Stimulated activated CD8-positive, alpha-beta memory T cell treated with anti-CD3 and anti-CD28 coated beads, Interleukin-4, amount 100 ng/mL, for 48 hours (primary cell): ENCODE measurements at regions not wholly inside any gene's neighbourhood (a gene's known extent, or its start where the extent isn't known, plus 50 kb on each side); places are given as distances from the start of the nearest gene placed in this dataset.

Experiments
- DNase-seq: peaks from one replicate; pipeline ENCODE4 v3.0.0-alpha.2; 2020

DNA sequence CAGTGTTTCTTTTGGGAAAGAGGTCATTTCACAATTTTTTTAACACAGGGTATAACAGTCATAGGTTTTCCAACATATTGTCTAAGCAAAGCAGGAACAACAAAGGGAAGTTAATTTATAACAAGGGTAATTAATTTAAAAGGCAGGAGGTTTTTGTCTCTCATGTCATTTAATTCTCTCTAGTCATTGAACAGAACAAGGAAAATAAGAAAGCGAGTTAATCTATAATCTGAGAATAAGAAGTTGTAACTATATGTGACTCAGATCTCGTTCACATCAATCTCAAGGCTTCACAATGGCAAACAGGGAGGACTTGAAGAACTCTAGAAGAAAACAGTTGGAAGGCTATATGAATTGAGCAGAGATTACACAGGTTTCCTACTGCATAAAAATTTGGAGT lies 579.8 kb upstream of the CCDC54 start:
- DNase-seq = no peak

DNA sequence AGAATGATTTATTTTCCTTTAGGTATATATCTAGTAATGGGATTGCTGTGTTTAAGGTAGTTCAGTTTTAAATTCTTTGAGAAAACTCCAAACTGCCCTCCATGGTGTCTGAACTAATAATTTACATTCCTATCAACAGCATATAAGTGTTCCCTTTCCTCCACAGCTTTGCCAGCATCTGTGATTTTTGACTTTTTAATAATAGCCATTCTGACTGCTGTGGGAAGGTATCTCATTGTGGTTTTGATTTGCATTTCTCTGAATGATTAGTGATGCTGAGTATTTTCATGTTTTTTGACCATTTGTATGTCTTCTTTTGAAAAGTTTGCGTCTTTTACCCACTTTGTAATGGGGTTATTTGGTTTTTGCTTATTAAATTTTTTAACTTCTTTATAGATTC lies 571.6 kb upstream of the CCDC54 start:
- no peak for DNase-seq

DNA sequence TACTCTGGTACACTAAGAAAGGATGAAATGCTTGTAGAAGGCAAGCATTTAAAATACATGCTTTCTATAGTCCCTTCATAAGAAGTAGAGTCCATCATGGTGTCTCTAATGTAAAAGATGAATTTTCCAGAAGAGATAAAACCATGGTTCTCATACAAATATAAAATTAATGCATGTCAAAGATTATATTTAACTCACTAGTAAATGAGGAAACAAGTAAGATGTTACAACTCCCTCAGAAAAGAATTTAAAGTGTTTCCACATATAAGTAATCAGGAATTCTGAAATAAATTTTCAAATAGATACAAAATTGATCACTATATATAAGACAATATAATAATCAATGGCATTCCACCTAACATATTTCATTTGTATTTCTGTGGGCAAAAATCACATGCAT lies 570.3 kb upstream of the CCDC54 start:
- no peak for DNase-seq

DNA sequence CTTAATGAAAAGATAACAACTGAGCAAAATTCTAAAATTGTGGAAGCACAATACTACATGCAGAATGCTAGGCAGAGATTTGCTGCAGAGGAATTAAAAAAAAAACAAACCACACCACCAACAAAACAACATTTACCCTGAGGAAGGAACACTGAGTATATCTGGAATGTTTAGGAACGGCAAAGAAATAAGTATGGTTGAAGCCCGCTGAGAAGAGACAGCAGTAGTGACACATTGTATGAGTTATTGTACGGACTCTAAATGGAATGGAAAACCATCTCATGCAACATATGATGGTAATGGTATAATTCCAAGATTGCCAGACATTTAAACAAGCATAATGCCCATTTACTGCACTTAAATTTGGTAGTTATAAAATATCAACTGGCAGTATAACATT lies 568.2 kb upstream of the CCDC54 start:
- DNase-seq = no peak

DNA sequence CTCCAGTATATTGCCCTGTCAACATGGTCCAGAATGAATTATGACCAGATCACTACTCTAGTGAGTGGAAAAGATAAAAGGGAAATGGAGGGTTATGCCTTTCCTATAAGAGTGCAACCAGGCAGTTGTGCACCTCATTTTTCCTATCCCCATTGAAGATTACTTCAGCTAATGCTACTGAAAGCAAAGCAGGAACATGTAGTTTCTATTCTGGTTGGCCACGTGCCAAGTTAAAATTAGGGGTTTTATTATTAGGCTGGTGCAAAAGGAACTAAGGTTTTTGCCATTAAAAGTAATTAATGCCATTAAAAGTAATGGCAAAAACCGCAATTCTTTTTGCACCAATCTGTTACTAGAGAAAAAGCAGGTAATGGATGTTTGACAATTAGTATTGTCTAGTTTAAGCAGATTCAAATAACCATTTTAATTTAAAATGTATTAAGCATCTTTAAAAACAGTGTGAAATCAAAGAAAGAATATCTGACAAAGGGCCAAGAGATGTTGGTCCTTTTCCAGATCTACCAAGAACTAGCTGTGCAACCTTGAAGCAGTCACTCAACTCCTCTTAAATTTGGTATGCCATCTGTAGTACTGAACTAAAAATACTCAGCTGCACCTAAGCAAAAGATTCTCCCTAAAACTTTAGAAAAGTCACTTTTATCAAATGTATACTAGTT lies 567.5 kb upstream of the CCDC54 start:
- DNase-seq = no peak

DNA sequence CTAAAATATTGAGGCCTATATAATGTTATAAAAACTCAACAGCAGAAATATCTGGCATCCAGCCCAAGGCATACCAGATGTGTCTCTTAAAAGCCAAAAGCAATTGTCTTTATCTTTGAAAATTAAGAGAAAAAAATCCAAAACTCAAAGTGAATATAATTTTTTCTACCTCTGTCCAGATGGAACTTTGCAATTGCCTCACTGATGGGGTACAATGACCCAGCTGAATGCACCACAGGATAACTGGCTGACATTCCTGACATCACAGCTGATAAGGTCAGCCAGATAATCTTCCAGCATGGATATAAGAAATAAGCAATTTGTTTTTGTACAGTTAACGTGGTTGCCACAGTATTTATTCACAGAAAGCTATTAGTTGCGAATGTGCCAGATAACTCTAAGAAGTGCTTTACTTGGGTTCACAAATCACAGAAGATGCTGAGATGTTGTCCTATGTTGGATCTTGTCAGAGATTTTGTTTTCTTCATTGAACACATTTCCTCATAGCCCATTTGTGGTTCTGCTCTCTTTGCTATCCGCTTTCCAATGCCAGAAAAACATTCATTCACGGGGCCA lies 566.9 kb upstream of the CCDC54 start:
- DNase-seq = no peak

DNA sequence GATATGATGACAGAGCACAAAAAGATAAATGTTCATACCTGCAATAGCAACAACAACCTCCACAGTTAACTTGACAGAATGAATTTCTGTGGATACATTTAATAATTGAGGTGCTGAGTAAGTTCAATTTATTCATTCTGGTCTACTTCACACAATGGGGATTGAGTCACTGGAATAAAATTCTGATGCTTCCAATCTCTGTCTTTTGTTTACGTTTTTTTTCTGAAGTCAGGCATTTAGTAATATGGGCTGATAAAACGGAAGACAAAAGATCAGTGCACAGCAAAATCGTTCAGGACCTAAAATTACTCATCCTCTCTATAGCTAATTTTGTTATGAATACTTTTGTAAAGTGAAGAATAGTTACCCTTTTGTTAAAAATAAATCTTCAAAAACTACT lies 565.9 kb upstream of the CCDC54 start:
- no peak for DNase-seq

DNA sequence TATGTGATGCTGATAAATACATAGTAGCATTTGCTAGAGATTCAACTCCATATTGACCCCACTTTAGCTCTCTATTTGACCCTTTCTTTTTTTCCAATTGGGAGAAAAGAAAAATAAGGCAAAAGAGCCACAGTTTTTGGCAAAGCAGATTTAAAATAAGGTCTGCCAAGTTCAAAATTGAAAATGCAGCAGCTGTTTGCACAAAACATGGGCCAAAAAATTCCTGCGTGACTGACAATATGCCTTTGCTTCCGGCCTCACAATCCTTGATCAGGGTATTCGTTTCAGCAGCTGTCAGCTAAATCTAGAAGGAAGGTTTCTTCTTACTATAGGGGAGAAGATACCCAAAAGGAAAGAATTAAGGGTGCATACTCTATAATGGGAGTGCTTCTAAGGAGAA lies 563.5 kb upstream of the CCDC54 start:
- no peak for DNase-seq

DNA sequence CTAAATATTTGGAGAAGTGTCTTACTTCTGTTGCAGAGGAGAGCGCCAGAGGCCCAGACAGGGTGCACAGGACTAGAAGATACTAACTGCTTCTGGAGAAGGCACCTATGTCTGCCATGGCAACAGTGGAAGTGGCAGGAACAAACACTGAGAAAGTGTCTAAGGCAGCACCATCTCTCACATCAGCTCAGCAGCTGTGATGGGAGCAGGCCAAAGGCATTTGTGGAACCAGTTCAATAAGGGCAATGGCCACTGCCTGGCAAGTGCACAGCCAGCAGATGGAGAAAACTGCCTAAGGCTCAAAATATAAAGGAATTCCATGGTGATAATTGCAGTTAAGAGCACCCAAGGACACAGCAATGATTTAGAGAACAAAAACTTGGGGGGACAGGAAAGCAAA lies 563.0 kb upstream of the CCDC54 start:
- DNase-seq = no peak

DNA sequence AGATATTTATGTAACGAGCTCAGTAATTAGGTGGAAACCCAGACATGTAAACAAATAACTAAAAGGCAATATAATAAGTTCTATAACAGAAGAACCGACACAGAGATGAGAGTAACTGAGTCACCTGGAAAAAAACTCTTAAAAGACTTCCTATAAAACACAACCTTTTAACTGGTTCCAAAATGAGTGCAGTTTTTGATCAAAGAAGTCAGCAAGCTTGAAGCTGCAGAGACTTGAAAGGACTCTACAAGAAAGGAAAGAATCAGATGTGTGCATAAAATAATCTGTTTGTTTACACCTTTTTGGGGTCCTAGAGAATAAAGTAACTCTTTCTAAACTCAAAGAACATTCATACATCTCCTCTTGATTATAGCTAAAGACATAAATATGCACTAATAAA lies 560.4 kb upstream of the CCDC54 start:
- DNase-seq = no peak

DNA sequence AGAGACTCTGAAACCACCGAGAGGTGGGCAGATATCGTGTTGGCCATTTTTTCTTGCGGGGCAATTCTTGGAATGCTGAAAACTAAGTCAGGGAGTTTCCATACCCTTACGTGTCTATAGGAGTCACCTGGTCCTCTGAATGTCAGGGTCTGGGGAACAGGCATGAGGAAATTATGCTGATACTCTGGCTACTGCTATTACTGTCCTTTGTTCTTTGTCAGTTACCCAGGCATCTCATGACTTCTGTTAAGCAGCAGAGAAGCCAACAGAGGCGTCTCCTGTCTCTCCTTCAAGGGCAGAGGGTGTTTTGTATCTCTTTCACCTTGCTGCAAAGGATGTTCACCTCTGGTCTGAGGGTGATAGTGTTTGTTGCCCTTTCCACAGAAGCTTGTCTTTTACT lies 559.5 kb upstream of the CCDC54 start:
- DNase-seq = no peak

DNA sequence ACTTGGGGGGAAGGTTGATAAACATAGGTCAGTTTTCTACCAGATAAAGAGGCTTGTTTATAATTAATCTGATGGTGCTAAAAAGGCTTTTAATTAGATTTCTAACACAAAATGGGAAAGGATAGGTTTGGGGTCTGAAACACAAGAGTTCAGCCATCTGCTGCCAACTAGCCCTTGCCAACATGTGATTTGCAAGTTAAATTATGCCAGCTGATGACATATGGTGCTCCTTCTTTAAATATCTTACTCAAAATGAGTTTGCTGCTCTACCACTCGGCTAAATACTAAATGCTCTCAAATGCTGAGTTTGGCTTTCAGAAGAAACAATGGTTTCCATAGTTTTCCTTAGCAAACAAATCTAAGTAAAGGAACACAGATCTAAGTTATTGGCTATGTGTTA lies 557.8 kb upstream of the CCDC54 start:
- no peak for DNase-seq

DNA sequence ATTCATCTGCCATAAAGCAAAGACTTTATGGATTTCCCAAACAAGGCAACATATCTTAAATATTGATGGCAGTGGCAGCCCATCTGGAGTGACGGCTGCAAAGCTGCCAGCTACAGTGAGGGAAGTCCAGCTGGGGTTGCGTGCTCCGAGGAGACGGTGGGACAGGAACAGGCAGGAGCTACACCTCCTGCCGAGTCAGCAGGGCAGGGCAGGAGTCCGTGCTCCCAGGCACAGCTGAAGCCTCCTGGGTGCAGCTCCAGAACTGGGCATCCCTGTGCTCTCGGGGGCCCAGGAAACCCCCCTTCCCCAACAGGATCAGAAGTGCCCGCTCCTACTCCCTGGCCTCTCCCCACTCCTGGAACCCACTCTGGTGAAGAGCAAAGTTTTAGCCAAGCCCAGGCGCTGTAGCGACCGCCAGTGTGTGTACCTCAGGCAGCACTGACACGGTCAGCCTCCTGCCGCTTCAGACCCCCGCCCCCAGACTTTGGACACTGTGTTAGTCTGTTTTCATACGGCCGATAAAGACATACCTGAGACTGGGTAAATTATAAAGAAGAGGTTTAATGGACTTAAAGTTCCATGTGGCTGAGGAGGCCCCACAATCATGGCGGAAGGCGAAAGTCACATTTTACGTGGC lies 556.4 kb upstream of the CCDC54 start:
- no peak for DNase-seq

DNA sequence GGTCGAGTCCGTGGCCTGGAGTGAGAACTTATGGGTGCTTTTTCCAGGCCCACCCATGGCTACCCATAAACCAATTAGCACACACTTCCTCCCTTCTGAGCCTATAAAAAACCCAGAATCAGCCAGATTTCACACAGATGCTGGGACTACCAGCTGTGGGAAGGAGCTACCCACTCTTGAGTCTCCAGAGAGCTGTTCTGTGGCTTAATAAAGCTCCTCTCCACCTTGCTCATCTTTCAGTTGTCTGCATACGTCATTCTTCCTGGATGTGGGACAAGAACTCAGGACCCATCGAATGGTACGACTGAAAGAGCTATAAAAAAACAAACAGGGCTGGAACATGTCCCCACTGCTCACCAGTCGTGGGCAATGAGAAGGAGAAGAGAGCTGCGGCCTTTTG lies 555.4 kb upstream of the CCDC54 start:
- DNase-seq = no peak

DNA sequence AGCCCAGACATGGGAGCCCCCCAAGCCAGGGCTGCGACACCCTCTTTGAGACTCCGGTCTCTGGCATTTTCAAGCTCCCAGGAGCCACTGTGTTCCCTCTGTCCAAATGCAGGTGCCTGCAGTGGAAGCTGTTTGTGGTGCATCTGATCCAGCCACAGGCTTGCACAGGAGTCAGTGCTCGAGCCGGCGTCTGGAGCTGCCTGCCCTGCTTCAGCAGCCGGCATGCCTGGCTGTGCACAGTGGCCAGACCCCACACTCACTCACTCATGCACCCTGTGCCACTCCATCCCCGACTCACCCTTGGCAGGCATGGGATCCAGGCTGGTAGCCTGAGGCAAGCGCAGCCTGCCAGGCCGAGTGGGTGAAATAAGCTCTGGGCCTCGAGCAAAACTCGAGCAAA lies 555.0 kb upstream of the CCDC54 start:
- DNase-seq = no peak

DNA sequence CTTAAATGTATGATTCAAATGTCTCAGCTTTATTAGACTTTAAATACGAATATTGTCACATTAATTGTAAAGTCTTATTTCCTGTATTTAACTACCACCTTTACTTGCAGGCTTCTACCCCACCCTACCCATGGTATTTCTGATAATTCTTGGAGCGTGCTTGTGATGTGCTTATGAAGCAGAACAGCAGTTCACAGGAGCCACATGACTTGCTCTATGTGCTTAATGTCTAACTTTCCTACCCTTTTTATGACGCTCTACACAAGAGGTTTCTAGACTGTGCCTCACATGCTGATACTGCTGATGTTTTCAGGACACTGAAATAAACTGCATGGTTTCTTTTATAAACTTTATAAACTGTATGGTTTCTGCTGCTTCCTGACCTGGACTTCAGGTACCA lies 553.5 kb upstream of the CCDC54 start:
- DNase-seq = no peak

DNA sequence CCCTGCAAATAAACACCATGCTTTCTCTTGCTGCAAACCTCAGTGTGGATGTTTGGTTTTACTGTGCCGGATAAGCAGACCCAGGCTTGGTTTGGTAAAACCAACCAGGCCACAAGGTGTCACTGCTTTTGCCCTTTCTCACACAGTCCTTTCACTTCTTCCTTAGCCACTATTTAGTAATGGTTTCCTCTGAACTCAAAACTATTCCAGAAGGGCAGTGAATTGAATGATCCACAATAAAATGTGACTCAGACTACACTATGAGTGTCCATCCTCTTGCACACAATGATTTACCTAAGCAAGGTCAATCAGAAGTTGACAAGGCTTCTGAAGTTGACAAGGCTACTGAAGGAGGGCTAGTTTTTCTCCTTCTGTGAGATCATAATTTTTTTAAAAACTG lies 552.4 kb upstream of the CCDC54 start:
- no peak for DNase-seq

DNA sequence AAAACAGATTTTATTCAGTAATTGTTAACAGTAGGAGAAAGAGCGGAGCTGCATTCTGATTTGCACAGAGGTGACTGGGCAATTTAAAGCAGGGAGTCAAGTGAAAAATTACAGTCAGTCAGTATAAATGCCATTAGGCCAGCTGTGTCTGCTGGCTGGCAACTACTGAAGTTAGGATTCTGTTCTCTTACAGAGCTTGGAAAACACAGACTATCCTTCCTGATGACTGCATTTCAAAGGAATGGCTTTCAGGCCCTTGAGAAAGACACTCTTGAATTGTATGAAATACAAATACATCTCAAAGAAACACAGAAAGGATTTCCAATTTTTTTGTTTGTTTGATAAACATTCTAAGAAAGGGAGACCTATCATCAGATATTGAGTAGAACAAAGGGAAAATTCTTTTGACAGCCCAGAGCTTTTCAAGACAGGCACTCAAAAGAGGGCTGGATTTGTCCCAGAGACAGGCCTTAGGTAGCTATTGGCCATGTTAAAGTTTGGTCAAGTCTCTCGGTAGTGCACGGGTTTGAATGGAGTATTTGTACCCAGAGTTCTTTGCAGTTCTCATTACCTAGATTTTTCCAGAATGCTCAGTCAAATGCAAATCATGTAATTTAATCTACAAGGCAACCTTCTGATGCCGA lies 551.2 kb upstream of the CCDC54 start:
- no peak for DNase-seq

DNA sequence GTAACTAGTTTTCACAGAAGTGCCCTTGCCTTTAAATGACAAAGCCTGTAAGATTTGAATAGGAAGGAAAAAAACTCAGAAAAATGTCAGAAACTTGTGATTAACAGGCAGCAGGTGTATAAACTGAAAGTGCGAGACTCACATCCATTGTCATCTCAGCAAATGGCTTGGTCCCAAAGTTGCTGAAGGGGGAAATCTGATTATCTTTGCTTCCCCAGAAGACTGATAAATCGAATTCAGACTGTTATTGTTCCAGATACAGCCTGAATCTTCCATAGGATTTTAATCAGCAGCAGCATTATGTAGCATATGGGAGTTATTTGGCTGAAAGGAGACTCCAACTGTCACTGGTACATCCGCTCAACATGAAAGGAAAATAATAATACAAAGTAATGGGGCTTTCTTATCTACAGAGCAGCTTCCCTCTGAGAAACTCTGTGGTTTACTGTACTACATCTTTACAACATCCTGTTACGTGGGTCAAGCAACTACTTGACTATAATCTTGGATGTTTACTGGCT lies 550.4 kb upstream of the CCDC54 start:
- no peak for DNase-seq

DNA sequence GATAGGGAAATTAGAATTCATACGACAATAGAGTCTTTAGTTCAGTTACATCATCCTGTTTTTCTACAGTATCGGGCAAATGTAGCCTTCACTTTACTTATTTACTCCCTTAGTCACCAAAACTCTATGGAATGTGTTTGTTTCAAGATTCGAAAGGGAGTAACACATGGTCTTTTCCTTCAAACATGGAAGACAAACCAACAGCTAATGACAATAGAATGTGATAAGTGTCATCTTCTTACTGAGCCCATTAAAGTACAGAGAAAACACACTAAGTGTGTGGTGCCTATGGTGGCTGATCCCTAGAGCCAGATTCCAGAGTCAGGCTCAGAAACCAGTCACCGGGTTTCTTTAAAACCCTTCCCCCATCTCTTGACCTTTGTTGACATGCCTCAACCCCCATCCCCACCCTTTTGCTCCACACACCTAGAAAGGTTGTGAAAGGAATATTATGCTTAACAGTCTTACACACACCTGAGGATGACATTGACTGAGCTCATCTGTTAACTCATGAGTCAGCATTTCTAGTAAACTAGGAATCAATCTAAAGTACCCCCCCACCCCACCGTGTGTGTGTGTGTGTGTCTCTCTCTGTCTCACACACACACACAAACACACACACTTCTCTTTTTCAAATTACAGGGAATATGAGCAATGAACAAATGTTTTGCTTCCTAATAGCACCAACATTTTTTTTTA lies 549.6 kb upstream of the CCDC54 start:
- DNase-seq = no peak

DNA sequence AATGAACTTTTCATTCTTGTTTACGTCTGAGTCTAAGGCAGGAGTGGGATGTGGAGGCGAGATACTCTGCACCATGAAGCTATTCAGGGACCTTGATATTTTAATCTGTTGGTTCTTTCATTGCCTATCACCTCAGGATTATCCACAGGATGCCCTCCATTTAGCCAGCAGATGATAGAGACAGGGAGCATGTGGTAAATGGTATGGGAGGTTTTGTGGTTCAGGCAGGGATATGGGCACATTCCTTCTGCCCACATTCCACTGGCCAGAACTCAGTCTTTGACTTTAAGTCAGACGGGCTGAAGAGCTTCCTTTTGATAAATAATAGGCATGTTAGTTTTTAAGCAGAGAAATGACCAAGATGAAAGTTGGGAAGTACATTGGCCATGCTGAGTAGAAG lies 548.0 kb upstream of the CCDC54 start:
- DNase-seq = no peak

DNA sequence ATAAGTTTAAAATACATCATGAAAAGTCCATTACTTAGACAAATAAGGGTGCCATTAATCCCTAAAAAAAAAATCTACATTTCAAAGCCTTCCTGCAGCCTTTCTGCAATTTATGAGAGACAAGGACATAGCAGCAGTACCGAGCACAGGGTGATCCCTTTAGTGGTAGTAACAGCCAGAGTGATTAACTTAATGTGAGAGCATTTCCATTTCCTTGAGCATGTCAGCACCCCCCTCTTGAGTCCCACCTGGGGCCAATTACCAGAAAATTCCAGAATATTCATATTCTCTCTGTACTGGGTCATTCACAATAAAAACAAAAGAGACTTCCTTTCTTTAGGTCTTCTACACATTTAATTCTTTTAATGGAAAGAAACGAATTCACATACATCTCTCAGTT lies 546.9 kb upstream of the CCDC54 start:
- no peak for DNase-seq

DNA sequence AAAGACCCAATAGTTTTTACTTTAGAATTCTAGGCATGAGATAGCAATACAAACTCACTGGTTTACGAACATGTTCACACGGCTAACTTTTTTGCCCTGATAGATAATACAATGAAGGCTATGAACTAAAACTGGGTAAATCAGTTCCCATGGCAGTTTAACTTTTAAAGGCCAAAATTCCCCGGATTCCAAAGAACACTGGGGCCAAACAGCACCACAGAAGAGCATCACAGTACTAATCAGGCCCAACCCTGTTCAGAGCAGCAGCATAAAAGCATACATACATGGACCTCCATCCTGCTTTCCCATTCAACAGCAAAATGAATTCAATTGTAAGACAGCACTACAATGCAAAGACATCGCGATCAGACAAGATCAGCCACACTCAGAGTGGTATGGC lies 540.3 kb upstream of the CCDC54 start:
- no peak for DNase-seq

DNA sequence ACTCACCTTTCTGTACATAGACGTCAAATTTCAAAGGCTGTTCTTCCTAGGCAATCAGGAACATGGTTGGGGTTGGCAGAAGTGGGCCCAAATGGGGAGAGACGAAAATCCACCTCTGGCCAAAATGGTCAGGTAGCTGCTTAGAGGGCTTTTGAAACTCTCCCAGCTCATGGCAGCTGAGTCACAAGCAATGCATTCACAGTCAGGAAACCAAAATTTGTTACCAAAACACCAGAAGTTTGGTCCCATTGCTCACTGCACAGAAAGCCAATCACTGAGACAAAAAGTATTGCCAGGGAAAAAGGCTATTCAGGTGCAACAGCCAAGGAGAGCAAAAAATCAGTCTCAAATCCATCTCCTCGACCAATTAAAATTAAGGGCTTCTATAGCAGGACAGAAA lies 539.6 kb upstream of the CCDC54 start:
- no peak for DNase-seq
